Esophagus muscularis mucosa (tissue), 4 donors: ENCODE measurements at regions not wholly inside any gene's neighbourhood (a gene's known extent, or its start where the extent isn't known, plus 50 kb on each side); places are given as distances from the start of the nearest gene placed in this dataset.

Experiments used
- CTCF ChIP-seq, 3 experiments: fragments of 200-600 bp in 2 of 3; fragments of 450-650 bp in 1 of 3; sonication (generic) in 2 of 3; IDR thresholded peaks; one replicate each; pipeline ENCODE4 v1.5.1; 2017 to 2019; ENCODE audit warnings: antibody characterized with exemption in 3 of 3, mild to moderate bottlenecking in 2 of 3, moderate library complexity in 1 of 3
- EP300 ChIP-seq: sonication (generic); formaldehyde crosslinking; IDR thresholded peaks from one replicate; pipeline ENCODE4 v1.6.1; 2017; ENCODE audit warnings: antibody characterized with exemption
- POLR2A ChIP-seq: fragments of 450-650 bp; IDR thresholded peaks from one replicate; pipeline ENCODE4 v1.6.1; 2017; ENCODE audit warnings: antibody characterized with exemption, moderate library complexity, mild to moderate bottlenecking, low read depth
- POLR2AphosphoS5 ChIP-seq, 2 donors: sonication (generic); formaldehyde crosslinking; IDR thresholded peaks; one replicate each; pipeline ENCODE4 v1.6.1; 2017; ENCODE audit warnings: antibody characterized with exemption in 2 of 2

GRCh38 chr12:131230340-131231031 is 276.8 kb downstream of the ADGRD1 start:
- TF ChIP-seq CTCF (IDR thresholded peaks at IDR 0.05): no peak
- no peak for TF ChIP-seq POLR2AphosphoS5 (IDR thresholded peaks at IDR 0.05)
- no peak for TF ChIP-seq POLR2A
- TF ChIP-seq EP300: no peak
